ENCODE measurements at regions not wholly inside any gene's neighbourhood (a gene's known extent, or its start where the extent isn't known, plus 50 kb on each side); places are given as distances from the start of the nearest gene placed in this dataset.

- Histone ChIP-seq H3K4me3 (ENCODE audit: extremely low read depth in 1 of 4, insufficient read depth in 2 of 4, low read depth in 3 of 4, low read length in 4 of 4) (no peak overlapping the region), H2BK120ac (replicated peaks; ENCODE audit: low read depth, low read length) (no peak overlapping the region), H3K4me2 (ENCODE audit: insufficient read depth in 1 of 2, low read depth in 2 of 2, low read length in 2 of 2) (no peak overlapping the region), H3K9ac (replicated peaks in 1 of 4; ENCODE audit: extremely low read depth in 1 of 4, low read depth in 3 of 4, low read length in 3 of 4) (no peak overlapping the region), H3K18ac (ENCODE audit: extremely low read depth, low read length) (no peak overlapping the region), H3K23me2 (ENCODE audit: low read depth, low read length) (no peaks in the 10 kb centered on the region), H3K4me1 (replicated peaks in 1 of 4; ENCODE audit: control insufficient read depth in 3 of 4, insufficient read depth in 4 of 4, low read length in 3 of 4) (no peaks in the 10 kb centered on the region), H3K4ac (replicated peaks; ENCODE audit: insufficient read length, low read depth, low read length) (no peak overlapping the region), H3K23ac (ENCODE audit: insufficient read length) (no peak overlapping the region), H3K36me3 (ENCODE audit: control insufficient read depth in 2 of 4, insufficient read depth in 4 of 4, low read length in 3 of 4) (peaks cover 0 to 4% (median 0%) of the 10 kb centered on the region in 4 experiments; a peak in 1 of 8 replicates), H4K8ac (ENCODE audit: extremely low read depth, insufficient read depth, low read length) (0 out of 2 replicates have a peak overlapping the region, but pooled peaks have one; percentile 51), H3K9me3 (ENCODE audit: insufficient read depth in 2 of 2, low read depth in 1 of 2, low read length in 1 of 2) (peaks cover 5 to 15% of the 10 kb centered on the region in 2 experiments; a peak in 2 of 4 replicates), H3K56ac (replicated peaks; ENCODE audit: insufficient read length, low read depth, low read length) (no peak overlapping the region), H4K20me1 (replicated peaks in 1 of 2; ENCODE audit: control insufficient read depth in 1 of 2, insufficient read depth in 2 of 2, low read length in 2 of 2) (no peaks in the 10 kb centered on the region), H2BK5ac (ENCODE audit: low read depth, low read length) (no peak overlapping the region), H2AFZ (ENCODE audit: low read length) (no peak overlapping the region), H3K27ac (ENCODE audit: low read depth, low read length) (no peak overlapping the region), H2BK12ac (ENCODE audit: low read depth, low read length) (no peak overlapping the region), H4K91ac (replicated peaks; ENCODE audit: insufficient read length, low read length) (no peak overlapping the region), H3K27me3 (replicated peaks in 1 of 4; ENCODE audit: control insufficient read depth in 3 of 4, extremely low read depth in 1 of 4, insufficient read depth in 3 of 4, low read length in 3 of 4) (no peaks in the 10 kb centered on the region), H3K79me2 (ENCODE audit: control insufficient read depth in 1 of 2, insufficient read depth in 2 of 2, low read length in 2 of 2) (no peaks in the 10 kb centered on the region), H3K79me1 (ENCODE audit: low read depth, low read length) (no peaks in the 10 kb centered on the region), H2BK20ac (ENCODE audit: low read length) (no peak overlapping the region), H3K14ac (ENCODE audit: insufficient read length) (no peak overlapping the region), H2AK5ac (ENCODE audit: low read depth, low read length) (no peak overlapping the region), H2BK15ac (ENCODE audit: low read length) (no peak overlapping the region), H4K5ac (ENCODE audit: insufficient read length, low read depth, low read length) (no peak overlapping the region)
- DNase-seq (ENCODE audit: low read depth in 1 of 2, low spot score in 2 of 2) (no peak), FAIRE-seq (no peak)
- TF ChIP-seq CHD2 (IDR thresholded peaks at IDR 0.05; ENCODE audit: low read length), result no peak
- no peak for TF ChIP-seq GABPA (IDR thresholded peaks at IDR 0.05; ENCODE audit: borderline replicate concordance, insufficient read depth, low read length)
- ChIA-PET CTCF (ENCODE audit: partially characterized antibody) (interaction anchor here (1.0 kb wide), 1 partner anchor 145 kb away, joined by 3 read pairs; no protein-coding TSS in a partner anchor), POLR2A (ENCODE audit: partially characterized antibody) (no interaction called here)
- 97% methylated on average over 19 of the region's 21 CpGs; no CpG with 5 or more reads in 1 of the 2 experiments for WGBS, 2 experiments (ENCODE audit: extremely low coverage in 1 of 2, insufficient coverage in 1 of 2, insufficient read length in 1 of 2, insufficient replicate concordance in 2 of 2, low coverage in 1 of 2, low lambda C conversion rate in 2 of 2, missing lambda C conversion rate in 1 of 2)
Measured at GRCh38 chr7:81070956-81071355, 152.1 kb upstream of the SEMA3C start.
